SK-N-SH treated with all-trans-retinoic acid at 6 μM for 48 hours (cell line): ENCODE measurements at regions not wholly inside any gene's neighbourhood (a gene's known extent, or its start where the extent isn't known, plus 50 kb on each side); places are given as distances from the start of the nearest gene placed in this dataset.

Experiments
- ESRRG ChIP-seq: fragments of 250-450 bp; sonication (Bioruptor Pico); IDR thresholded peaks from 2 replicates; pipeline ENCODE4 v1.6.1; 2021; ENCODE audit warnings: mild to moderate bottlenecking
- RARB ChIP-seq: fragments of 250-450 bp; sonication (Bioruptor Pico); IDR thresholded peaks from 2 replicates; pipeline ENCODE4 v1.8.0; 2021; ENCODE audit warnings: mild to moderate bottlenecking, moderate library complexity
- SNAI2 ChIP-seq: fragments of 250-450 bp; sonication (Bioruptor Pico); IDR thresholded peaks from 2 replicates; pipeline ENCODE4 v1.5.0; 2020; ENCODE audit warnings: mild to moderate bottlenecking, moderate library complexity
- TOX ChIP-seq: fragments of 250-450 bp; sonication (Bioruptor Pico); IDR thresholded peaks from 2 replicates; pipeline ENCODE4 v1.8.0; 2021; ENCODE audit warnings: mild to moderate bottlenecking, moderate library complexity, borderline replicate concordance
- ZFP30 ChIP-seq: fragments of 450-650 bp; formaldehyde crosslinking; IDR thresholded peaks from 2 replicates; pipeline ENCODE4 v1.5.0; 2022; ENCODE audit warnings: mild to moderate bottlenecking, moderate library complexity
- ZNF8 ChIP-seq: fragments of 450-650 bp; formaldehyde crosslinking; IDR thresholded peaks from 2 replicates; pipeline ENCODE4 v1.5.0; 2020; ENCODE audit warnings: mild to moderate bottlenecking, moderate library complexity
- TF ChIP-seq, protein P1 (sequence below): fragments of 250-450 bp; sonication (Bioruptor Pico); IDR thresholded peaks from 2 replicates; pipeline ENCODE4 v1.5.0; 2020; ENCODE audit warnings: mild to moderate bottlenecking, moderate library complexity
- TF ChIP-seq, protein P2 (sequence below): fragments of 250-450 bp; sonication (Bioruptor Pico); IDR thresholded peaks from 2 replicates; pipeline ENCODE4 v1.5.1; 2021; ENCODE audit warnings: mild to moderate bottlenecking, moderate library complexity
- TF ChIP-seq, protein P3 (sequence below): fragments of 250-450 bp; sonication (Bioruptor Pico); IDR thresholded peaks from 2 replicates; pipeline ENCODE4 v1.8.0; 2020; ENCODE audit warnings: mild to moderate bottlenecking, moderate library complexity, borderline replicate concordance

DNA sequence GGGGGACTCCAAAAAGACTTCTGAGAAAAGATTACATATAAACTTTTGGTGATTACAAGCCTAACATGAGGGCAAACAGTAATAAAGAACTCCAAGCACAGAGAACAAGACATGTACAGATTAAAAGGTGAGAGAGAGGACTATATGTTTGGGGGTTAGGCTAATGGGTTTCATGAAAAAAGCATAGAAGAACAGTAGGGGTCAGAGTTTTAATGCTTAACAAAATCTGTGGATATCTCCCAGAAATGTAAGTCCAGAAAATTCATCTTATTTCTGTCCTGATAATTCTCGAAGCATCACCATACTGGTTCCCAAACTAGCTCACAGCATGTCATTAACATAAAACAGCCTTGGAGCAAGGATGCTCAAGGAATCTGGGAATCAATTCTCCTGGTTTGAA lies 137.2 kb downstream of the ARRDC3 start:
- TF ChIP-seq TOX (CRISPR knock-in tag): no peak
- no peak for TF ChIP-seq SNAI2 (CRISPR knock-in tag)
- TF ChIP-seq ZNF8 (CRISPR knock-in tag): no peak
- no peak for TF ChIP-seq RARB (CRISPR knock-in tag)
- TF ChIP-seq, protein P1, sequence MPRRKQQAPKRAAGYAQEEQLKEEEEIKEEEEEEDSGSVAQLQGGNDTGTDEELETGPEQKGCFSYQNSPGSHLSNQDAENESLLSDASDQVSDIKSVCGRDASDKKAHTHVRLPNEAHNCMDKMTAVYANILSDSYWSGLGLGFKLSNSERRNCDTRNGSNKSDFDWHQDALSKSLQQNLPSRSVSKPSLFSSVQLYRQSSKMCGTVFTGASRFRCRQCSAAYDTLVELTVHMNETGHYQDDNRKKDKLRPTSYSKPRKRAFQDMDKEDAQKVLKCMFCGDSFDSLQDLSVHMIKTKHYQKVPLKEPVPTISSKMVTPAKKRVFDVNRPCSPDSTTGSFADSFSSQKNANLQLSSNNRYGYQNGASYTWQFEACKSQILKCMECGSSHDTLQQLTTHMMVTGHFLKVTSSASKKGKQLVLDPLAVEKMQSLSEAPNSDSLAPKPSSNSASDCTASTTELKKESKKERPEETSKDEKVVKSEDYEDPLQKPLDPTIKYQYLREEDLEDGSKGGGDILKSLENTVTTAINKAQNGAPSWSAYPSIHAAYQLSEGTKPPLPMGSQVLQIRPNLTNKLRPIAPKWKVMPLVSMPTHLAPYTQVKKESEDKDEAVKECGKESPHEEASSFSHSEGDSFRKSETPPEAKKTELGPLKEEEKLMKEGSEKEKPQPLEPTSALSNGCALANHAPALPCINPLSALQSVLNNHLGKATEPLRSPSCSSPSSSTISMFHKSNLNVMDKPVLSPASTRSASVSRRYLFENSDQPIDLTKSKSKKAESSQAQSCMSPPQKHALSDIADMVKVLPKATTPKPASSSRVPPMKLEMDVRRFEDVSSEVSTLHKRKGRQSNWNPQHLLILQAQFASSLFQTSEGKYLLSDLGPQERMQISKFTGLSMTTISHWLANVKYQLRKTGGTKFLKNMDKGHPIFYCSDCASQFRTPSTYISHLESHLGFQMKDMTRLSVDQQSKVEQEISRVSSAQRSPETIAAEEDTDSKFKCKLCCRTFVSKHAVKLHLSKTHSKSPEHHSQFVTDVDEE (CRISPR knock-in tag): no peak
- no peak for TF ChIP-seq ZFP30 (CRISPR knock-in tag)
- TF ChIP-seq, protein P2, sequence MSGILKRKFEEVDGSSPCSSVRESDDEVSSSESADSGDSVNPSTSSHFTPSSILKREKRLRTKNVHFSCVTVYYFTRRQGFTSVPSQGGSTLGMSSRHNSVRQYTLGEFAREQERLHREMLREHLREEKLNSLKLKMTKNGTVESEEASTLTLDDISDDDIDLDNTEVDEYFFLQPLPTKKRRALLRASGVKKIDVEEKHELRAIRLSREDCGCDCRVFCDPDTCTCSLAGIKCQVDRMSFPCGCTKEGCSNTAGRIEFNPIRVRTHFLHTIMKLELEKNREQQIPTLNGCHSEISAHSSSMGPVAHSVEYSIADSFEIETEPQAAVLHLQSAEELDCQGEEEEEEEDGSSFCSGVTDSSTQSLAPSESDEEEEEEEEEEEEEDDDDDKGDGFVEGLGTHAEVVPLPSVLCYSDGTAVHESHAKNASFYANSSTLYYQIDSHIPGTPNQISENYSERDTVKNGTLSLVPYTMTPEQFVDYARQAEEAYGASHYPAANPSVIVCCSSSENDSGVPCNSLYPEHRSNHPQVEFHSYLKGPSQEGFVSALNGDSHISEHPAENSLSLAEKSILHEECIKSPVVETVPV (CRISPR knock-in tag): no peak
- no peak for TF ChIP-seq ESRRG (CRISPR knock-in tag)
- TF ChIP-seq, protein P3, sequence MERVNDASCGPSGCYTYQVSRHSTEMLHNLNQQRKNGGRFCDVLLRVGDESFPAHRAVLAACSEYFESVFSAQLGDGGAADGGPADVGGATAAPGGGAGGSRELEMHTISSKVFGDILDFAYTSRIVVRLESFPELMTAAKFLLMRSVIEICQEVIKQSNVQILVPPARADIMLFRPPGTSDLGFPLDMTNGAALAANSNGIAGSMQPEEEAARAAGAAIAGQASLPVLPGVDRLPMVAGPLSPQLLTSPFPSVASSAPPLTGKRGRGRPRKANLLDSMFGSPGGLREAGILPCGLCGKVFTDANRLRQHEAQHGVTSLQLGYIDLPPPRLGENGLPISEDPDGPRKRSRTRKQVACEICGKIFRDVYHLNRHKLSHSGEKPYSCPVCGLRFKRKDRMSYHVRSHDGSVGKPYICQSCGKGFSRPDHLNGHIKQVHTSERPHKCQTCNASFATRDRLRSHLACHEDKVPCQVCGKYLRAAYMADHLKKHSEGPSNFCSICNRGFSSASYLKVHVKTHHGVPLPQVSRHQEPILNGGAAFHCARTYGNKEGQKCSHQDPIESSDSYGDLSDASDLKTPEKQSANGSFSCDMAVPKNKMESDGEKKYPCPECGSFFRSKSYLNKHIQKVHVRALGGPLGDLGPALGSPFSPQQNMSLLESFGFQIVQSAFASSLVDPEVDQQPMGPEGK: no peak
